ENCODE measurements at regions not wholly inside any gene's neighbourhood (a gene's known extent, or its start where the extent isn't known, plus 50 kb on each side); places are given as distances from the start of the nearest gene placed in this dataset.

DNA sequence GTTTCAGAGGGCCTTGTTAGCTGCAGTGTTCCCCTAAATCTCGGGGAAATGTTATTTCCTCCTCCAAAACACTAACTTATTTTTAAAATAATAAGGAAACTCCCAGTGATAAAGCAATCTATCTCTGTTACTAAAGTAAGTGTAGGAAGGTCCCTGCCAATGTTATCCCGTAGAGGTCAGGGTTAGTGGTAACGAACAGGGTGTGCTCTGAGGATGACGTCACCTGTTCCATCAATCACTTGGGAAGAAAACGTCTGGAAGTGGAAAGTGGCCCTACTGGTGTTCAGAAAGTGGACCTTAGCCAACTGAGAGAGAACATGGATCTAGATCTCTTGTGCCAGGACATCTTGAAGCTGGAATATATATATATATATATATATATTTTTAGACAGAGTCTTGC is 249.5 kb downstream of the BCOR start (continued):
- TF ChIP-seq ATF7 (IDR thresholded peaks at IDR 0.05) (peak; percentile 96), HNRNPK (IDR thresholded peaks at IDR 0.05; ENCODE audit: low read depth, low read length, poor library complexity, severe bottlenecking) (no peak), ASH1L (IDR thresholded peaks at IDR 0.05; ENCODE audit: borderline replicate concordance, low read depth, partially characterized antibody) (no peak), NFRKB (IDR thresholded peaks at IDR 0.05; ENCODE audit: low read depth) (no peak), KDM5B (IDR thresholded peaks at IDR 0.05; ENCODE audit: insufficient replicate concordance, low read depth, low read length) (no peak), RERE (CRISPR knock-in tag; IDR thresholded peaks at IDR 0.05; ENCODE audit: borderline replicate concordance) (no peak), ATF3 (IDR thresholded peaks at IDR 0.05) (peak; percentile 97), ATF3 (CRISPR knock-in tag; conservative IDR thresholded peaks at IDR 0.05) (no peak), ZNF24 (IDR thresholded peaks at IDR 0.05) (no peak), JUND (IDR thresholded peaks at IDR 0.05; ENCODE audit: borderline replicate concordance, low read depth, low read length) (peak; percentile 95), JUND (tag; IDR thresholded peaks at IDR 0.05; ENCODE audit: borderline replicate concordance, low read depth, low read length) (peak; percentile 95), ARNT (IDR thresholded peaks at IDR 0.05) (no peak), FOXK2 (conservative IDR thresholded peaks at IDR 0.05 in 1 of 2, IDR thresholded peaks at IDR 0.05 in 1 of 2; ENCODE audit: low read depth in 2 of 2) (no peak)
- TF ChIP-seq, protein P1, sequence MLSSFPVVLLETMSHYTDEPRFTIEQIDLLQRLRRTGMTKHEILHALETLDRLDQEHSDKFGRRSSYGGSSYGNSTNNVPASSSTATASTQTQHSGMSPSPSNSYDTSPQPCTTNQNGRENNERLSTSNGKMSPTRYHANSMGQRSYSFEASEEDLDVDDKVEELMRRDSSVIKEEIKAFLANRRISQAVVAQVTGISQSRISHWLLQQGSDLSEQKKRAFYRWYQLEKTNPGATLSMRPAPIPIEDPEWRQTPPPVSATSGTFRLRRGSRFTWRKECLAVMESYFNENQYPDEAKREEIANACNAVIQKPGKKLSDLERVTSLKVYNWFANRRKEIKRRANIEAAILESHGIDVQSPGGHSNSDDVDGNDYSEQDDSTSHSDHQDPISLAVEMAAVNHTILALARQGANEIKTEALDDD (IDR thresholded peaks at IDR 0.05) = no peak
- TF ChIP-seq, protein P2, sequence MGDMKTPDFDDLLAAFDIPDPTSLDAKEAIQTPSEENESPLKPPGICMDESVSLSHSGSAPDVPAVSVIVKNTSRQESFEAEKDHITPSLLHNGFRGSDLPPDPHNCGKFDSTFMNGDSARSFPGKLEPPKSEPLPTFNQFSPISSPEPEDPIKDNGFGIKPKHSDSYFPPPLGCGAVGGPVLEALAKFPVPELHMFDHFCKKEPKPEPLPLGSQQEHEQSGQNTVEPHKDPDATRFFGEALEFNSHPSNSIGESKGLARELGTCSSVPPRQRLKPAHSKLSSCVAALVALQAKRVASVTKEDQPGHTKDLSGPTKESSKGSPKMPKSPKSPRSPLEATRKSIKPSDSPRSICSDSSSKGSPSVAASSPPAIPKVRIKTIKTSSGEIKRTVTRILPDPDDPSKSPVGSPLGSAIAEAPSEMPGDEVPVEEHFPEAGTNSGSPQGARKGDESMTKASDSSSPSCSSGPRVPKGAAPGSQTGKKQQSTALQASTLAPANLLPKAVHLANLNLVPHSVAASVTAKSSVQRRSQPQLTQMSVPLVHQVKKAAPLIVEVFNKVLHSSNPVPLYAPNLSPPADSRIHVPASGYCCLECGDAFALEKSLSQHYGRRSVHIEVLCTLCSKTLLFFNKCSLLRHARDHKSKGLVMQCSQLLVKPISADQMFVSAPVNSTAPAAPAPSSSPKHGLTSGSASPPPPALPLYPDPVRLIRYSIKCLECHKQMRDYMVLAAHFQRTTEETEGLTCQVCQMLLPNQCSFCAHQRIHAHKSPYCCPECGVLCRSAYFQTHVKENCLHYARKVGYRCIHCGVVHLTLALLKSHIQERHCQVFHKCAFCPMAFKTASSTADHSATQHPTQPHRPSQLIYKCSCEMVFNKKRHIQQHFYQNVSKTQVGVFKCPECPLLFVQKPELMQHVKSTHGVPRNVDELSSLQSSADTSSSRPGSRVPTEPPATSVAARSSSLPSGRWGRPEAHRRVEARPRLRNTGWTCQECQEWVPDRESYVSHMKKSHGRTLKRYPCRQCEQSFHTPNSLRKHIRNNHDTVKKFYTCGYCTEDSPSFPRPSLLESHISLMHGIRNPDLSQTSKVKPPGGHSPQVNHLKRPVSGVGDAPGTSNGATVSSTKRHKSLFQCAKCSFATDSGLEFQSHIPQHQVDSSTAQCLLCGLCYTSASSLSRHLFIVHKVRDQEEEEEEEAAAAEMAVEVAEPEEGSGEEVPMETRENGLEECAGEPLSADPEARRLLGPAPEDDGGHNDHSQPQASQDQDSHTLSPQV (IDR thresholded peaks at IDR 0.05) = no peak
- TF ChIP-seq, protein P3, sequence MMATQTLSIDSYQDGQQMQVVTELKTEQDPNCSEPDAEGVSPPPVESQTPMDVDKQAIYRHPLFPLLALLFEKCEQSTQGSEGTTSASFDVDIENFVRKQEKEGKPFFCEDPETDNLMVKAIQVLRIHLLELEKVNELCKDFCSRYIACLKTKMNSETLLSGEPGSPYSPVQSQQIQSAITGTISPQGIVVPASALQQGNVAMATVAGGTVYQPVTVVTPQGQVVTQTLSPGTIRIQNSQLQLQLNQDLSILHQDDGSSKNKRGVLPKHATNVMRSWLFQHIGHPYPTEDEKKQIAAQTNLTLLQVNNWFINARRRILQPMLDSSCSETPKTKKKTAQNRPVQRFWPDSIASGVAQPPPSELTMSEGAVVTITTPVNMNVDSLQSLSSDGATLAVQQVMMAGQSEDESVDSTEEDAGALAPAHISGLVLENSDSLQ (IDR thresholded peaks at IDR 0.05) = peak; percentile 81
